ENCODE measurements at regions not wholly inside any gene's neighbourhood (a gene's known extent, or its start where the extent isn't known, plus 50 kb on each side); places are given as distances from the start of the nearest gene placed in this dataset.

DNA sequence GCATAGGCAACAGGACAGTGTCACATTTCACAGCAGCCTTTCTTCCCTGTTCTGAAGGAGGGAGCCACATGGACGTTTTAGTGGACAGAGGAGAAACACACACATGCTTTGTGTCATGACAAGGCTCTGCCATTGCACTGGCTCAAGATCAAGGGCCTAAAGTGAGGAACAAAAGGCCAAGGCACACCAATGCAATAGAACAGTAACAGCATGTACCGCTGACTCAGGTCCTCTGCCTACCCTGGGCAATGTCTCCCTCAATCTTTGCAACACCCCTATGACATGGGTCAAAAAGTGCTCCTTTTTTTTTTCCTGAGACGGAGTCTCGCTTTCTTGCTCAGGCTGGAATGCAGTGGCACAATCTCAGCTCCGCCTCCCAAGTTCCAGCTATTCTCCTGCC lies 57.8 kb upstream of the SDK1 start:
- Histone ChIP-seq H4K20me1 (ENCODE audit: insufficient read depth) (no peaks in the 10 kb centered on the region), H2AFZ (ENCODE audit: low read depth, low read length) (no peak overlapping the region), H3K36me3 (ENCODE audit: insufficient read depth, low read length) (no peaks in the 10 kb centered on the region), H3K9me2 (ENCODE audit: insufficient read depth, low read length) (no peaks in the 10 kb centered on the region), H3F3A (ENCODE audit: insufficient read depth, low read length, poor library complexity, severe bottlenecking) (no peaks in the 10 kb centered on the region), H3K79me2 (replicated peaks; ENCODE audit: insufficient read depth, low read length) (no peaks in the 10 kb centered on the region), H3K4me3 (ENCODE audit: low read length) (no peak overlapping the region), H3K9me3 (ENCODE audit: low read length) (no peaks in the 10 kb centered on the region), H3K9ac (ENCODE audit: low read length) (no peak overlapping the region), H3K27ac (ENCODE audit: low read length) (no peak overlapping the region), H3K27me3 (ENCODE audit: insufficient read depth, low read depth, low read length) (no peaks in the 10 kb centered on the region), H3K4me2 (ENCODE audit: low read length) (no peak overlapping the region)
- TF ChIP-seq RAD21 (conservative IDR thresholded peaks at IDR 0.05), result no peak
- TF ChIP-seq EZH2 (IDR thresholded peaks at IDR 0.05; ENCODE audit: borderline replicate concordance, insufficient read depth, low read length, poor library complexity, severe bottlenecking), result no peak
- no peak for TF ChIP-seq TAF1 (IDR thresholded peaks at IDR 0.05; ENCODE audit: low read depth)
- TF ChIP-seq, protein P1, sequence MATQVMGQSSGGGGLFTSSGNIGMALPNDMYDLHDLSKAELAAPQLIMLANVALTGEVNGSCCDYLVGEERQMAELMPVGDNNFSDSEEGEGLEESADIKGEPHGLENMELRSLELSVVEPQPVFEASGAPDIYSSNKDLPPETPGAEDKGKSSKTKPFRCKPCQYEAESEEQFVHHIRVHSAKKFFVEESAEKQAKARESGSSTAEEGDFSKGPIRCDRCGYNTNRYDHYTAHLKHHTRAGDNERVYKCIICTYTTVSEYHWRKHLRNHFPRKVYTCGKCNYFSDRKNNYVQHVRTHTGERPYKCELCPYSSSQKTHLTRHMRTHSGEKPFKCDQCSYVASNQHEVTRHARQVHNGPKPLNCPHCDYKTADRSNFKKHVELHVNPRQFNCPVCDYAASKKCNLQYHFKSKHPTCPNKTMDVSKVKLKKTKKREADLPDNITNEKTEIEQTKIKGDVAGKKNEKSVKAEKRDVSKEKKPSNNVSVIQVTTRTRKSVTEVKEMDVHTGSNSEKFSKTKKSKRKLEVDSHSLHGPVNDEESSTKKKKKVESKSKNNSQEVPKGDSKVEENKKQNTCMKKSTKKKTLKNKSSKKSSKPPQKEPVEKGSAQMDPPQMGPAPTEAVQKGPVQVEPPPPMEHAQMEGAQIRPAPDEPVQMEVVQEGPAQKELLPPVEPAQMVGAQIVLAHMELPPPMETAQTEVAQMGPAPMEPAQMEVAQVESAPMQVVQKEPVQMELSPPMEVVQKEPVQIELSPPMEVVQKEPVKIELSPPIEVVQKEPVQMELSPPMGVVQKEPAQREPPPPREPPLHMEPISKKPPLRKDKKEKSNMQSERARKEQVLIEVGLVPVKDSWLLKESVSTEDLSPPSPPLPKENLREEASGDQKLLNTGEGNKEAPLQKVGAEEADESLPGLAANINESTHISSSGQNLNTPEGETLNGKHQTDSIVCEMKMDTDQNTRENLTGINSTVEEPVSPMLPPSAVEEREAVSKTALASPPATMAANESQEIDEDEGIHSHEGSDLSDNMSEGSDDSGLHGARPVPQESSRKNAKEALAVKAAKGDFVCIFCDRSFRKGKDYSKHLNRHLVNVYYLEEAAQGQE (IDR thresholded peaks at IDR 0.05; ENCODE audit: borderline replicate concordance), result no peak
- TF ChIP-seq MXI1 (conservative IDR thresholded peaks at IDR 0.05; ENCODE audit: poor library complexity, severe bottlenecking), result no peak
- no peak for TF ChIP-seq POLR2AphosphoS5 (IDR thresholded peaks at IDR 0.05)
- no peak for TF ChIP-seq SMC3 (conservative IDR thresholded peaks at IDR 0.05; ENCODE audit: poor library complexity)
- TF ChIP-seq EP300 (conservative IDR thresholded peaks at IDR 0.05; ENCODE audit: poor library complexity, severe bottlenecking), result no peak
- TF ChIP-seq, protein P2, sequence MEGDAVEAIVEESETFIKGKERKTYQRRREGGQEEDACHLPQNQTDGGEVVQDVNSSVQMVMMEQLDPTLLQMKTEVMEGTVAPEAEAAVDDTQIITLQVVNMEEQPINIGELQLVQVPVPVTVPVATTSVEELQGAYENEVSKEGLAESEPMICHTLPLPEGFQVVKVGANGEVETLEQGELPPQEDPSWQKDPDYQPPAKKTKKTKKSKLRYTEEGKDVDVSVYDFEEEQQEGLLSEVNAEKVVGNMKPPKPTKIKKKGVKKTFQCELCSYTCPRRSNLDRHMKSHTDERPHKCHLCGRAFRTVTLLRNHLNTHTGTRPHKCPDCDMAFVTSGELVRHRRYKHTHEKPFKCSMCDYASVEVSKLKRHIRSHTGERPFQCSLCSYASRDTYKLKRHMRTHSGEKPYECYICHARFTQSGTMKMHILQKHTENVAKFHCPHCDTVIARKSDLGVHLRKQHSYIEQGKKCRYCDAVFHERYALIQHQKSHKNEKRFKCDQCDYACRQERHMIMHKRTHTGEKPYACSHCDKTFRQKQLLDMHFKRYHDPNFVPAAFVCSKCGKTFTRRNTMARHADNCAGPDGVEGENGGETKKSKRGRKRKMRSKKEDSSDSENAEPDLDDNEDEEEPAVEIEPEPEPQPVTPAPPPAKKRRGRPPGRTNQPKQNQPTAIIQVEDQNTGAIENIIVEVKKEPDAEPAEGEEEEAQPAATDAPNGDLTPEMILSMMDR (IDR thresholded peaks at IDR 0.05; ENCODE audit: poor library complexity, severe bottlenecking), result no peak

DNA sequence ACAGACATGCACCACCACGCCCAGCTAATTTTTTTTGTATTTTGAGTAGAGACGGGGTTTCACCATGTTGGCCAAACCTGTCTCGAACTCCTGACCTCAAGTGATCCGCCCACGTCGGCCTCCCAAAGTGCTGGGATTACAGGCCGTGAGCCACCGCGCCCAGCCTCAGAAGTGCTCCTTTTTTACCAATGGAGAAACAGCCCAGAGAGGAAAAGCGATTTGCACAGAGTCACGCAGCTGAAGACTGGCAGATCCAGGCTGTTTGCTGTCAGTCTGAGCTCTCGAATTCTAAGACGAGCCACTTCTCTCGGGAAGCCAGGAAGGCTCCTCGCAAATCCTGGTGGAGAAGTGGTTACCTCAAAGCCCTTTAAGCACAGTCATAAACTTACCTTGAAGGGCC lies 57.4 kb upstream of the SDK1 start:
- Histone ChIP-seq H3K9ac (ENCODE audit: low read length) (no peak overlapping the region), H3K36me3 (ENCODE audit: insufficient read depth, low read length) (no peaks in the 10 kb centered on the region), H4K20me1 (ENCODE audit: insufficient read depth) (no peaks in the 10 kb centered on the region), H3K4me2 (ENCODE audit: low read length) (no peak overlapping the region), H3K79me2 (replicated peaks; ENCODE audit: insufficient read depth, low read length) (no peaks in the 10 kb centered on the region), H2AFZ (ENCODE audit: low read depth, low read length) (no peak overlapping the region), H3K27ac (ENCODE audit: low read length) (no peak overlapping the region), H3K9me3 (ENCODE audit: low read length) (no peaks in the 10 kb centered on the region), H3K27me3 (ENCODE audit: insufficient read depth, low read depth, low read length) (no peaks in the 10 kb centered on the region), H3K4me3 (ENCODE audit: low read length) (no peak overlapping the region), H3F3A (ENCODE audit: insufficient read depth, low read length, poor library complexity, severe bottlenecking) (no peaks in the 10 kb centered on the region), H3K9me2 (ENCODE audit: insufficient read depth, low read length) (no peaks in the 10 kb centered on the region)
- TF ChIP-seq, protein P1 (IDR thresholded peaks at IDR 0.05; ENCODE audit: borderline replicate concordance), result no peak
- TF ChIP-seq SMC3 (conservative IDR thresholded peaks at IDR 0.05; ENCODE audit: poor library complexity), result no peak
- no peak for TF ChIP-seq MXI1 (conservative IDR thresholded peaks at IDR 0.05; ENCODE audit: poor library complexity, severe bottlenecking)
- TF ChIP-seq EZH2 (IDR thresholded peaks at IDR 0.05; ENCODE audit: borderline replicate concordance, insufficient read depth, low read length, poor library complexity, severe bottlenecking), result no peak
- TF ChIP-seq TAF1 (IDR thresholded peaks at IDR 0.05; ENCODE audit: low read depth), result no peak
- TF ChIP-seq POLR2AphosphoS5 (IDR thresholded peaks at IDR 0.05), result no peak
- no peak for TF ChIP-seq RAD21 (conservative IDR thresholded peaks at IDR 0.05)
- TF ChIP-seq EP300 (conservative IDR thresholded peaks at IDR 0.05; ENCODE audit: poor library complexity, severe bottlenecking), result no peak
- TF ChIP-seq, protein P2 (IDR thresholded peaks at IDR 0.05; ENCODE audit: poor library complexity, severe bottlenecking), result no peak

Data from neural cell (in vitro differentiated cells).